ENCODE measurements at regions not wholly inside any gene's neighbourhood (a gene's known extent, or its start where the extent isn't known, plus 50 kb on each side); places are given as distances from the start of the nearest gene placed in this dataset.
"Not testable (repeated sequence)": the region's sequence is repeated elsewhere in the genome, so short reads cannot be mapped to it uniquely, and the experiment has no call there.

DNA sequence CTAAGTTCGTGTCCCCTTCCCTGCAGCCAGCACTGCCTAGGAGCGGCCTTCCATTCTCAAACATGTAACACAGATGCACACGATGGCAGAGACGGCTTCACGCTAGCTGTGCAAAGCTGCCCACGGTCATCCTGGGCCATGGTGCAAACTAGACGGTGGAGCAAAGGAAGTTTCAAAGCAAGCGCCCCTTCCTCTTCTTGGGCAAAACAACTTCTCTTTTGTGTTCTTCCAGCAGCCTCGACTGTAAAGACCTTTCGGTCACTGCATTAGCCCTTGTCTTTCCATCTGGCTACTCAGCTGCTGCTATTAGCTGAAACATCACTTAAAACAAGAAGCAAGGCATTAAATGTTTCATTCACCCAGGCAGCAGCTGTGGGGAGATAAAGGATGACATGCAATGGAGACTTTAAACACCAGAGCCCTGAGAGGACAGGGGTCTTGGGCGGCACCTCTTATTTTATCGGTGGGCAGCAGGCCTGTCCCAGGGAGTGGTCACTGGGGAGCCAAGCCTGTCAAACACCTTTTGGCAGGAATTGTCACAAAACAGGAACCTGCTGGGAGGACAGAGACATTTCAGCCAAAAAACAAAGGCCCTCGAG, 214.8 kb downstream of the KLF6 start:
- no peak for DNase-seq

DNA sequence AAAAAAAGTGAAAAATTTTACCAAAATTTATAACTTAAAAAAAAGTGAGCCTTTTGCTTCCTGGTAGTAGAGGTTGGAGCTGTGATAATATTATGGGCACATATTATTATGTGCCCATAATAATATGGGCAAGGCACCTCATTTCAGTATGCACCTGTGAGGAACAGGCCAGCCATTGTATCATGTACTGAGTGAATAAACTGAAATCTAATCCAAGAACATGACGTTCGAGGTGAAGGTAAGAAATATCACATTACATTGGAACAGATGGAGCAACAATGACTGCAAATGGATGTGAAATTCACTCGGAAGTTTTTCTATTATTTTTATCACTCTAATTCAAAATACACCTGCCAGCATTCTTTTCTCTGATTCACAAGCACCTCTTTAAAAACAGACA, 216.0 kb downstream of the KLF6 start:
- DNase-seq = no peak

- DNase-seq = no peak
Observed at GRCh38 chr10:3568392-3568791, 216.6 kb downstream of the KLF6 start.

- no peak for DNase-seq
Observed at GRCh38 chr10:3567291-3567963, 217.6 kb downstream of the KLF6 start.

DNA sequence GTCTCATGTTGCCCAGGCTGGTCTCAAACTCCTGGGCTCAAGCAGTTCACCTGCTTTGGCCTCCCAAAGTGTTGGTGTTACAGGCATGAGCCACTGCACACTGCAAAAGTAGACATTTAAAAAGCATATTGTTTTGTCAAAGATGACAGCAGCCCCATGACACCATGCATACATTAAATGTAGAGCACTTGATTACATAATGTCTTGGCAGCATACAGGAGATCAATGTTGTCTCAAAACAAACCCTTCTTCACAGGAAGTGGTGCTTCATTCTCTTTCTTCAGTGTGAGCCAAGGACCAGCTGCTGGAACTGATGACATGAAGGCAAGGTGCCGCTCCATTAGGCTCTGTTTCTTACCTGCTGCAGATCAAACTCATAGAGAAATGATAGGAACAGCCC, 218.4 kb downstream of the KLF6 start:
- peak in 2 of 6 experiments; percentile 5 to 7 for DNase-seq

GRCh38 chr10:3564346-3565002, 220.5 kb downstream of the KLF6 start:
- no peak for DNase-seq

- no peak for DNase-seq
Observed at GRCh38 chr10:3563298-3563697, 221.7 kb downstream of the KLF6 start.

DNA sequence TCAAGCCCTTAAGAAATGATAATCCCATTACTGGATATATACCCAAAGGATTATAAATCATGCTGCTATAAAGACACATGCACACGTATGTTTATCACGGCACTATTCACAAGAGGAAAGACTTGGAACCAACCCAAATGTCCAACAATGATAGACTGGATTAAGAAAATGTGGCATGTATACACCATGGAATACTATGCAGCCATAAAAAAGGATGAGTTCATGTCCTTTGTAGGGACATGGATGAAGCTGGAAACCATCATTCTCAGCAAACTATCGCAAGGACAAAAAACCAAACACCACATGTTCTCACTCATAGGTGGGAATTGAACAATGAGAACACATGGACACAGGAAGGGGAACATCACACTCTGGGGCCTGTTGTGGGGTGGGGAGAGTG, 224.4 kb downstream of the KLF6 start:
- DNase-seq = not testable (repeated sequence)

DNA sequence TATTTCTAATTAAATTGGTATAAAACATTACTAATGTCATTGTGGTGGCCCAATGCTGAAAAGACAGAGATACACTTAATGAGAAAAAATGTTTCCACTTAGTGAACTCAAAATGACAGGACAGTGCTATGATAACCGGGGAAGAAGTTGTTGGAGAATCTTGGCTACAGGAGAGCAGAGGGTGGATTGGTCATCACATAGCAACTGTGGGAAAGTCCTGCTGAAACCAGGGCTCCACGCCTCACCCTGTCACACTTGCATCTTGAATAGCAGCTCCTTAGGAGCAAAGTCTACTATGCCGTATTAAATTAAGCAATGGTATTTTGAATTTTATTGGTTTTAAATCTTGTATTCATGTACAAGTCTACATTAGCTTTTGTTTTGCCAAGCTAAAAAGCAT, 225.5 kb downstream of the KLF6 start:
- DNase-seq = no peak

DNA sequence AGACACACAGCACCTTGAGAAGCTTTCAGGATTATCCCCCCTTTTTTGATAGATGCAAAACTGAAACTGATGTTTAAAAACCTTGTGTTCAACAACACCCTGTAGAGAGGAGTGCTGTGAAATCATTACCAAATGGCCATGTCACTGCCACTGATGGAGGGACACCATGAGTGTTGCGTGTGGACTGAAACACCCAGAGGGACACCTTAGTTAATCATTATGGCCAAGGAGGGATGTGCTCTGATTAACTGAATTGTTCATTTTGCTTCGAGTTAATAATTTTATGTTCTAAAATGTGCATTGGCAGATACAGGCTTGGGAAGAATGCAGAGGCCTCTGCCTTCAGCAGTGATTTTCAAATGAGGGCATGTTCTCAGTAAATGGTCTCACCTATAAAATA, 226.0 kb downstream of the KLF6 start:
- DNase-seq = no peak

DNA sequence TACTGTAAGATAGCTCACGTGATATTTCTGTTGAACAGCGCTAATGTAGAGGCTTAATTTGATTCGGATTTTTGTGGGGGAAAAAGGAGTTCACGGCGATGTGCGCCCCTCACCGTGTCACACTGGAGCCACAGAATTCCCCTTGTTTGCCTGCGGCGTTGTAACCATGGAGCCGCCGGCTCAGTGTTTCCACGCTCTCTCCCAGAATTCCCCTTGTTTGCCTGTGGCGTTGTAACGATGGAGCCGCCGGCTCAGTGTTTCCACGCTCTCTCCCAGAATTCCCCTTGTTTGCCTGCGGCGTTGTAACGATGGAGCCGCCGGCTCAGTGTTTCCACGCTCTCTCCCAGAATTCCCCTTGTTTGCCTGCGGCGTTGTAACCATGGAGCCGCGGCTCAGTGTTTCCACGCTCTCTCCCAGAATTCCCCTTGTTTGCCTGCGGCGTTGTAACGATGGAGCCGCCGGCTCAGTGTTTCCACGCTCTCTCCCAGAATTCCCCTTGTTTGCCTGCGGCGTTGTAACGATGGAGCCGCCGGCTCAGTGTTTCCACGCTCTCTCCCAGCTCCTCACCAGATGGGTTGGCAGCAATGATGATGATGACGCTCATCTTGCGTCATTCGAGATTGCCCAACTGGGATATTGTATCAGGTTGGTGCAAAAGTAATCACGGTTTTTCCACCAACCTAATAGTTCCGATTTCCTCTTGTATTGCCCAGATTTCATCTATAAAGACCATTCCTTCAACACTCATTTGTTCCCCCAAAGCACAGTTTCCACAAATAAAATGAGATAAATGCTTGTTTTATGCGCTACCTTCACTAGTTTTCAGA, 228.6 kb downstream of the KLF6 start:
- DNase-seq = not testable (repeated sequence)

DNA sequence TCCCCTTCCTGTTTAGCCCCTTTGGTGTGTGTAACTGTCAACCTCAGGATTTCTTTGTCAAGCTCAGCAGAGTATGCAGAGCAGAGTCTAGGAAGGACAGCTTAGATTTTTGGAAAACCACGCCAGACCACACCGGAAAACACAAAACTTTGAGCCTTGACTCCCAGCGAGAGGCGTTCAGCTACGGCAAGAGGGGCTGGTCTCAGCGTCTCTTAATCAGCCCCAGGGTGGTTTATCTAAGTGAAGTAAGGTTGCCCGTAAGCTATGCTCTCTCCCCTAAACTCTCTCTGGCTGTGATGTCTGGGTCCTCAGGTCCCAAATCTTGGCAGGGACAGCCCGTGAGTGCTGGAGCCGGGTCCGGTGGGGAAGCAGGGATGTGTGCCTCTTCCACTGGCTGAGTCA, 230.9 kb downstream of the KLF6 start:
- DNase-seq = no peak

DNA sequence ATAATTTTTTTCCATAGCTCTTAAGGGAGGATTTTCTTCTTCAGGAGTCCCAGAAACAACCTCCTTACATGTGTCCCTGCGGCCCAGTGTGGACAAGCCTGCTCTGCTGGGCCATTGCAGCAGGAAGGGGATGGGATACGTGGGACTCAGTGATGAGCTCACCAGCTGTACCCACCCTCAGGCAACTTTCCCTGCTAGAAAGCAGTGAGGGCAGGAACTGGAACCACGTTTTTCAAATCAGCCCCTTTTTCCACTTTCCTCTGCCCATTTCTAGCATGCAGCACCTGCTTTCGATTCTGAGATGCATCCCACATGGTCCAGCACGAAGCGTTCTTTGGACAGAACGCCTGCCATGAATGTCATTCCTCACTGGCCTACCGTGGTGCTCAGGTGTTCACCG, 232.7 kb downstream of the KLF6 start:
- no peak for DNase-seq

- no peak for DNase-seq
Observed at GRCh38 chr10:3551761-3552160, 233.2 kb downstream of the KLF6 start.

GRCh38 chr10:3549118-3549517, 235.9 kb downstream of the KLF6 start:
- no peak for DNase-seq

DNA sequence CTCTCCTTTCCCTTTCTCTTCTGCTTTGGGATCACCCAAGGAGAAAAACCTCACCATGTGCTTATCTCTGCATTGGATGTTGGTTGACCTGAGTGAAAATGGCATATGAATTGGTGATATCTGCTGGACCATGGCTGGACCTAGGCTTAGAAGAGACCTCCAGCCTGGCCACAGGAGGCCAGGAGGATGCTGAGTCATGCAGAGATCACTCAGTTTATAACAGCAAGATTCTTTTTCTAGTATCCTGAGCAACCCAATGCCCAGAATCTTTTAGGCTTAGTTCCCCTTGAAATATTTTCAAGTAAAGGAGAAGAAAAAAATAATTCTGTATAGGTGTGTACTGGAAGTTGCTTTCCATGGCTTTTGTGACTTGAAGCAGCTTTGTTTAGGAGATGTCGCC, 236.3 kb downstream of the KLF6 start:
- DNase-seq = no peak

DNA sequence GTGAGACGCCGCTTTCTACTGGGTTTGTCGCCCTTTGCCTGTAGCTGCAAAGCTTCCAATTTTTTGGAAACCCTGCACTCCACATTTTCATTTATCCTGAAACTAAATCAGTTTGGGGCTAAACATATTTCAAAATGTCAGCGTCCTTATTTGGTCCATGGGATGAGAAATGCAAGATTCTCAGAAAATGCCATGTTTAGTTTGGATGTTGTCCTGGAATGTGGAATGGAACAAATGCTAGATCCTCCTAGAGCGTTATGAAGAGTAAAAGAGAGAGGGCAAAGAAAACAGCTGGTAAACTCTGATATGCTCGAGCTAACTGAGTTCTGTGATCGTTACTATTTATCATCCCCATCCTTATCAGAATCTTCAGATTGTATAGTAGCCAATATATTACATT, 236.9 kb downstream of the KLF6 start:
- no peak for DNase-seq

- no peak for DNase-seq
Observed at GRCh38 chr10:3544561-3544960, 240.4 kb downstream of the KLF6 start.

GRCh38 chr10:3542185-3542611, 242.8 kb downstream of the KLF6 start:
- DNase-seq = no peak

DNA sequence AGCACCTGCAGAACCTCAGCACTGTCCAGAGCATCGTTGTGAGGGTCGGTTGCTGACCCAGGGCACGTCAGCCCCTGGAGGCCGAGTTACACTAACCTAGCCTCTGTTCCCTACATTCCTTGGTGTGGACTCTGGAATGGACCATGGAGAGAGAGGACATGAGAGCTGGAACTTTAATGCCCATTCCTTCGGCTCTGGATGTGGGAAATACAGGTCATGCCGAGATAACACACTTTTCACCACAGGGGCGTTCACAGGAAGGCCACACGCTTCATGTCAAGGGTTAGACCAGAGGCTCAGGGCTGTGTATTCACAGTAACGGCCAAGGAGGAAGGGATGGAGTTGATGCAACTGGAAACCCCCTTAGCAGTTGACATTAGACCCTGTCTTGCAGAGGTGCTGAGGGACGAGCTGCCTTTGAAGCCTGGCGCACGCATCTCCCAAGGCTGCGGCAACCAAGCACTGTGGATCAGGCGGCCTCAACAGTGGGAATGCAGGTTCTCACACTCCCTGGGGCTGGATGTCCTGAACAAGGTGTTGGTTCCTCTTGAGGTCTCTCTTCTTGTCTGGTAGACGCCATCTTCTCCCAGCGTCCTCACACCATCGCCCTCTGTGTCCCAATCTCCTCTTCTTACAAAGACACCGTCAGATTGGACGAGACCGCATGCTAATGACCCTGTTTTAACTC, 245.2 kb downstream of the KLF6 start:
- DNase-seq = no peak

DNA sequence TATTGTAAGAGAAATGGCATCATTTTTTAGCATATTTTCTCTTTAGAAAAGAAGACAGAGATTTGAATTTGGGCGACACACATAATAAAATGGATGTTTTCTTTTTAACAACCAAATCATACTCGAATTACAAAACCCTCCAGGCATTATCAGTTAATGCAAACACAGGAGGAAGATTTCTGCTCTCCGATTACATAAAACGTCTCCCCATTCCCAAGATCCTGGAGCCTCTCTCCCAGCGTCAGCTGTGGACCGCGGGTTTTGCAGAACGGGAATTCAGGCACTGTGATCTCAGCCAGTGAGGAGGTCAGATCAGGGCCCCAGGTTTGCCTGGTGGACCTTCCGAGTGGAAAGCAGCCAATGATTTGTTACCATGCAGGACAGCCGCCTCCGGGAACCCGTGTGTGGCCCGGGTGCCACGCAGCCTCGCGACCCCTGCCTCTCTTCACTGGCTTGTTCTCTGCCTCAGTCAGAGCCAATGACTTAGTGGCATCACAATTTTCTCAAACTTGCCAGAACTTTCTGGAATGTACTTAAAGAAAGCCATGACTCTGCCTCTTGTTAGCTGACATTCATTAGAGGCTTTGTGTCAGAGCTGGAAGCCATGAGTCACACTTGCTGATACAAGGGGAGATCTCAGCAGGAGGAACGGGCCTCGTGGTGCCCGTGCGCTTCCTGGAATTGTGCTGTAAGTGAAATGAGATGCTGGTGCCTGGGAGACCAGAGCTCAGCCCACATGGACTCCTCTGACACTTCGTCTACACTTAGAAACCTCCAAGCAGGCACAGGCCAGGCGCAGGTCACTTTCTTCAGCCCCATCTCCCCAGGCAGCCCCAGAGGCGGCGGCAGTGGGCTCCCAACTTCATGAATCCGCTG, 246.1 kb downstream of the KLF6 start:
- no peak for DNase-seq

GRCh38 chr10:3538291-3538655, 246.7 kb downstream of the KLF6 start:
- no peak for DNase-seq

All from stimulated activated naive CD4-positive, alpha-beta T cell (primary cell).